Keratinocyte (primary cell): ENCODE measurements at regions not wholly inside any gene's neighbourhood (a gene's known extent, or its start where the extent isn't known, plus 50 kb on each side); places are given as distances from the start of the nearest gene placed in this dataset.
"Not testable (repeated sequence)": the region's sequence is repeated elsewhere in the genome, so short reads cannot be mapped to it uniquely, and the experiment has no call there.

ENCODE experiments used
- EZH2 ChIP-seq: IDR thresholded peaks from one replicate; pipeline ENCODE4 v1.6.1; 2012; ENCODE audit warnings: inconsistent platforms, mild to moderate bottlenecking, low read length, moderate library complexity
- TF ChIP-seq, protein P1 (sequence below), 3 experiments: IDR thresholded peaks in 1 of 3; conservative IDR thresholded peaks in 1 of 3; optimal IDR thresholded peaks in 1 of 3; 2 replicates in 2 of 3; 3 replicates in 1 of 3; pipeline versions ENCODE3 to v1.5.1; 2011; ENCODE audit warnings: low read length in 3 of 3, mild to moderate bottlenecking in 3 of 3, moderate library complexity in 2 of 3, control low read depth in 1 of 3, inconsistent platforms in 1 of 3; ENCODE audit not compliant: insufficient read depth in 2 of 3; ENCODE audit errors: extremely low read depth in 1 of 3

DNA sequence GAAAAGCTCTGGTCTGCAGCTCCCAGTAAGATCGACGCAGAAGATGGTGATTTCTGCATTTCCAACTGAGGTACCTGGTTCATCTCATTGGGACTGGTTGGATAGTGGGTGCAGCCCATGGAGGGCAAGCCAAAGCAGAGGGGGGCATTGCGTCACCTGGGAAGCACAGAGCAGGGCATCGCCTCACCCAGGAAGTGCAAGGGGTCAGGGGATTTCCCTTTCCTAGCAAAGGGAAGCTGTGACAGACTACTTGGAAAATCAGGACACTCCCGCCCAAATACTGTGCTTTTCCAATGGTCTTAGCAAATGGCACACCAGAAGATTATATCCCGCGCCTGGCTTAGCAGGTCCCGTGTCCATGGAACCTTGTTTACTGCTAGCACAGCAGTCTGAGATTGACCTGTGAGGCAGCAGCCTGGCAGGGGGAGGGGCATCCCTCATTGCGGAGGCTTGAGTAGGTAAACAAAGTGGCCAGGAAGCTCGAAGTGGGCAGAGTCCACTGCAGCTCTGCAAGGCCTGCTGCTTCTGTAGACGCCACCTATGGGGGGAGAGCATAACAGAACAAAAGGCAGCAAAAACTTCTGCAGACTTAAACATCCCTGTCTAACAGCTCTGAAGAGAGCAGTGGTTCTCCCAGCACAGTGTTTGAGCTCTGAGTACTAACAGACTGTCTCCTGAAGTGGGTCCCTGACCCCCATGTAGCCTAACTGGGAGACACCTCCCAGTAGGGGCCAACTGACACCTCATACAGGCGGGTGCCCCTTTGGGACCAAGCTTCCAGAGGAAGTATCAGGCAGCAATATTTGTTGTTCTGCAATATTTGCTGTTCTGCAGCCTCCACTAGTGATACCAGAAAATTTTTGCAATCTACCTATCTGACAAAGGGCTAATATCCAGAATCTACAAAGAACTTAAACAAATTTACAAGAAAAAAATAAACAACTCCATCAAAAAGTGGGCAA, 871.7 kb downstream of the IGSF11 start:
- TF ChIP-seq EZH2: not testable (repeated sequence)
- TF ChIP-seq, protein P1, sequence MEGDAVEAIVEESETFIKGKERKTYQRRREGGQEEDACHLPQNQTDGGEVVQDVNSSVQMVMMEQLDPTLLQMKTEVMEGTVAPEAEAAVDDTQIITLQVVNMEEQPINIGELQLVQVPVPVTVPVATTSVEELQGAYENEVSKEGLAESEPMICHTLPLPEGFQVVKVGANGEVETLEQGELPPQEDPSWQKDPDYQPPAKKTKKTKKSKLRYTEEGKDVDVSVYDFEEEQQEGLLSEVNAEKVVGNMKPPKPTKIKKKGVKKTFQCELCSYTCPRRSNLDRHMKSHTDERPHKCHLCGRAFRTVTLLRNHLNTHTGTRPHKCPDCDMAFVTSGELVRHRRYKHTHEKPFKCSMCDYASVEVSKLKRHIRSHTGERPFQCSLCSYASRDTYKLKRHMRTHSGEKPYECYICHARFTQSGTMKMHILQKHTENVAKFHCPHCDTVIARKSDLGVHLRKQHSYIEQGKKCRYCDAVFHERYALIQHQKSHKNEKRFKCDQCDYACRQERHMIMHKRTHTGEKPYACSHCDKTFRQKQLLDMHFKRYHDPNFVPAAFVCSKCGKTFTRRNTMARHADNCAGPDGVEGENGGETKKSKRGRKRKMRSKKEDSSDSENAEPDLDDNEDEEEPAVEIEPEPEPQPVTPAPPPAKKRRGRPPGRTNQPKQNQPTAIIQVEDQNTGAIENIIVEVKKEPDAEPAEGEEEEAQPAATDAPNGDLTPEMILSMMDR (optimal IDR thresholded peaks at IDR 0.05 in 1 of 3, IDR thresholded peaks at IDR 0.05 in 1 of 3, conservative IDR thresholded peaks at IDR 0.05 in 1 of 3; ENCODE audit: extremely low read depth in 1 of 3, insufficient read depth in 2 of 3, low read length in 3 of 3): not testable (repeated sequence)
